Right cardiac atrium (tissue), 5 donors: ENCODE measurements at regions not wholly inside any gene's neighbourhood (a gene's known extent, or its start where the extent isn't known, plus 50 kb on each side); places are given as distances from the start of the nearest gene placed in this dataset.

Experiments
- ATAC-seq, 2 donors: fragments of 200-7000 bp; cut with Tn5 transposase; one replicate each; pipeline versions ENCODE4 v1.8.0 to v1.9.1; 2020; ENCODE audit warnings: moderate library complexity in 2 of 2, mild to moderate bottlenecking in 1 of 2
- DNase-seq, 3 donors: peaks; one replicate each; pipeline ENCODE4 v3.0.0-alpha.2; 2020
- H3K27ac ChIP-seq: one replicate; pipeline ENCODE4 v1.5.1; 2013; ENCODE audit warnings: mild to moderate bottlenecking, low read length, control low read depth, moderate library complexity
- H3K27me3 ChIP-seq: one replicate; pipeline ENCODE4 v1.6.1; 2013; ENCODE audit not compliant: control insufficient read depth, insufficient read depth
- H3K4me1 ChIP-seq: one replicate; pipeline ENCODE4 v1.6.1; 2013; ENCODE audit warnings: low read length; ENCODE audit not compliant: control insufficient read depth, insufficient read depth
- H3K4me3 ChIP-seq: one replicate; pipeline ENCODE4 v1.5.1; 2013; ENCODE audit warnings: low read length, control low read depth
- H3K9me3 ChIP-seq: one replicate; pipeline ENCODE4 v1.6.1; 2013; ENCODE audit warnings: low read length; ENCODE audit not compliant: control insufficient read depth
- WGBS: extraction: QIAGEN DNeasy Blood & Tissue Kit; methylation state at CpG from one replicate; pipeline ENCODE4 v1.1.7; 2013; 5-methylcytosine and 5-hydroxymethylcytosine counted together
- intact Hi-C, 4 donors: fragments of 100-400 bp; cut with DNase I; formaldehyde crosslinking; loops; one replicate each; pipeline versions ENCODE4 v1.11.0 to v1.14.0; 2022 to 2023
- donor health status: healthy with polysubstance abuse.
- donor health status: DM: no; HTN: yes; CAD: no.
- donor health status: DM: no; HTN: no; CAD: no.
- donor health status: DM: no; HTN: yes; CAD: no; lungs with severe emphysema.
- donor health status: DM: yes; HTN: yes; CAD: no.

- 91% methylated on average over 8 of the region's 8 CpGs for WGBS
- no peak overlapping the region for H3K27ac ChIP-seq
- intact Hi-C loops, result no loop called here
- ATAC-seq, result no peak
- H3K9me3 ChIP-seq, result no peaks in the 10 kb centered on the region
- no peak overlapping the region for H3K4me3 ChIP-seq
- no peak for DNase-seq
- H3K4me1 ChIP-seq, result no peaks in the 10 kb centered on the region
- no peaks in the 10 kb centered on the region for H3K27me3 ChIP-seq
Observed at GRCh38 chr9:108182270-108182669, 673.5 kb downstream of the ACTL7B start.

- no peaks in the 10 kb centered on the region for H3K9me3 ChIP-seq
- ATAC-seq (no peak), DNase-seq (no peak)
- H3K27ac ChIP-seq, result no peak overlapping the region
- H3K4me3 ChIP-seq, result no peak overlapping the region
- no peaks in the 10 kb centered on the region for H3K4me1 ChIP-seq
- intact Hi-C loops, result no loop called here
- H3K27me3 ChIP-seq, result no peaks in the 10 kb centered on the region
- WGBS, result 90% methylated on average over 2 of the region's 2 CpGs
Observed at GRCh38 chr9:108181441-108181840, 674.3 kb downstream of the ACTL7B start.

GRCh38 chr9:108180541-108180940, 675.2 kb downstream of the ACTL7B start:
- H3K27me3 ChIP-seq, result no peaks in the 10 kb centered on the region
- intact Hi-C loops, result no loop called here
- DNase-seq (no peak), ATAC-seq (no peak)
- no peaks in the 10 kb centered on the region for H3K4me1 ChIP-seq
- no peak overlapping the region for H3K27ac ChIP-seq
- 90% methylated on average over 1 of the region's 1 CpG for WGBS
- no peaks in the 10 kb centered on the region for H3K9me3 ChIP-seq
- H3K4me3 ChIP-seq, result no peak overlapping the region

- Histone ChIP-seq H3K9me3 (no peaks in the 10 kb centered on the region), H3K4me1 (no peaks in the 10 kb centered on the region), H3K27ac (no peak overlapping the region), H3K27me3 (no peaks in the 10 kb centered on the region), H3K4me3 (no peak overlapping the region)
- intact Hi-C loops, result no loop called here
- ATAC-seq, result no peak
- 54% methylated on average over 4 of the region's 4 CpGs for WGBS
- DNase-seq, result no peak
Observed at GRCh38 chr9:108178318-108178717, 677.5 kb downstream of the ACTL7B start.

- Histone ChIP-seq H3K9me3 (no peaks in the 10 kb centered on the region), H3K4me1 (no peaks in the 10 kb centered on the region), H3K4me3 (no peak overlapping the region), H3K27ac (no peak overlapping the region), H3K27me3 (no peaks in the 10 kb centered on the region)
- 62% methylated on average over 3 of the region's 3 CpGs for WGBS
- intact Hi-C loops, result no loop called here
- DNase-seq, result no peak
- ATAC-seq, result no peak
Observed at GRCh38 chr9:108168236-108168850, 678.8 kb upstream of the KLF4 start.

- ATAC-seq (no peak), DNase-seq (no peak)
- Histone ChIP-seq H3K27ac (no peak overlapping the region), H3K27me3 (no peaks in the 10 kb centered on the region), H3K4me1 (no peaks in the 10 kb centered on the region), H3K9me3 (no peaks in the 10 kb centered on the region), H3K4me3 (no peak overlapping the region)
- intact Hi-C loops, result no loop called here
- 57% methylated on average over 5 of the region's 5 CpGs for WGBS
Observed at GRCh38 chr9:108167136-108167900, 677.7 kb upstream of the KLF4 start.

- Histone ChIP-seq H3K4me1 (no peaks in the 10 kb centered on the region), H3K27me3 (no peaks in the 10 kb centered on the region), H3K9me3 (no peaks in the 10 kb centered on the region), H3K4me3 (no peak overlapping the region), H3K27ac (no peak overlapping the region)
- intact Hi-C loops, result no loop called here
- DNase-seq (no peak), ATAC-seq (no peak)
- WGBS, result 78% methylated on average over 2 of the region's 2 CpGs
Observed at GRCh38 chr9:108166519-108166918, 677.0 kb upstream of the KLF4 start.

GRCh38 chr9:108163321-108164005, 673.9 kb upstream of the KLF4 start:
- 90% methylated on average over 6 of the region's 6 CpGs for WGBS
- no peak for DNase-seq
- H3K27me3 ChIP-seq, result no peaks in the 10 kb centered on the region
- intact Hi-C loops, result no loop called here
- H3K27ac ChIP-seq, result no peak overlapping the region
- H3K9me3 ChIP-seq, result no peaks in the 10 kb centered on the region
- no peak overlapping the region for H3K4me3 ChIP-seq
- no peak for ATAC-seq
- peaks cover 4% of the 10 kb centered on the region for H3K4me1 ChIP-seq

GRCh38 chr9:108162664-108163063, 673.1 kb upstream of the KLF4 start:
- 88% methylated on average over 1 of the region's 1 CpG for WGBS
- Histone ChIP-seq H3K27me3 (no peaks in the 10 kb centered on the region), H3K4me3 (no peak overlapping the region), H3K27ac (no peak overlapping the region), H3K9me3 (no peaks in the 10 kb centered on the region), H3K4me1 (peaks cover 4% of the 10 kb centered on the region)
- DNase-seq (no peak), ATAC-seq (peak in 1 of 2 donors; percentile 26)
- intact Hi-C loops, result no loop called here

- intact Hi-C loops, result no loop called here
- no peak for DNase-seq
- Histone ChIP-seq H3K9me3 (no peaks in the 10 kb centered on the region), H3K4me1 (peaks cover 4% of the 10 kb centered on the region), H3K27me3 (no peaks in the 10 kb centered on the region), H3K4me3 (no peak overlapping the region), H3K27ac (no peak overlapping the region)
- WGBS, result 83% methylated on average over 1 of the region's 1 CpG
- no peak for ATAC-seq
Observed at GRCh38 chr9:108161503-108161902, 671.9 kb upstream of the KLF4 start.

GRCh38 chr9:108160706-108161355, 671.3 kb upstream of the KLF4 start:
- Histone ChIP-seq H3K27me3 (no peaks in the 10 kb centered on the region), H3K4me1 (peaks cover 6% of the 10 kb centered on the region), H3K4me3 (no peak overlapping the region), H3K9me3 (no peaks in the 10 kb centered on the region), H3K27ac (no peak overlapping the region)
- ATAC-seq (peak; percentile 28 to 41), DNase-seq (no peak)
- 53% methylated on average over 5 of the region's 5 CpGs for WGBS
- intact Hi-C loops, result no loop called here
